Endothelial cell of umbilical vein (primary cell): ENCODE measurements at regions not wholly inside any gene's neighbourhood (a gene's known extent, or its start where the extent isn't known, plus 50 kb on each side); places are given as distances from the start of the nearest gene placed in this dataset.

Source experiments
- BruUV-seq: library from RNA; stranded (reverse); fragments of 400-500 nt; replicated peaks from 2 replicates; lab custom pipeline; 2021; lab: Mats Ljungman, UMichigan
- CTCF ChIA-PET: fragments of 300-600, 350-600 bp; sonication (Branson Sonifier 250); formaldehyde crosslinking; loops from one replicate; lab custom pipeline; 2021; ENCODE audit warnings: antibody characterized with exemption, inconsistent platforms; lab: Charles Lee
- POLR2A ChIA-PET: fragments of 300-600, 350-600 bp; sonication (Branson Sonifier 250); formaldehyde crosslinking; loops from one replicate; lab custom pipeline; 2021; ENCODE audit warnings: antibody characterized with exemption, inconsistent platforms; lab: Charles Lee
- DNase-seq: peaks from one replicate; pipeline ENCODE4 v3.0.0-alpha.2; 2011; ENCODE audit warnings: low read depth, low spot score
- FAIRE-seq: peaks from 2 replicates; lab custom pipeline; 2011; peaks lifted over from hg19 to GRCh38; lab: Jason Lieb, UNC
- H2AFZ ChIP-seq: 2 replicates; pipeline ENCODE4 v1.6.0; 2012; ENCODE audit warnings: low read depth, low read length, control low read depth, inconsistent platforms
- H3K27ac ChIP-seq: 2 replicates; pipeline ENCODE4 v1.5.1; 2011; ENCODE audit warnings: low read depth, mild to moderate bottlenecking, control low read depth, low read length, moderate library complexity; ENCODE audit not compliant: insufficient read depth
- H3K27me3 ChIP-seq, 2 experiments: 2 replicates each; pipeline versions ENCODE4 v1.6.0 to v1.6.1; 2011; ENCODE audit warnings: low read length in 2 of 2, mixed read lengths in 1 of 2; ENCODE audit not compliant: control insufficient read depth in 2 of 2, insufficient read depth in 2 of 2
- H3K36me3 ChIP-seq, 2 experiments: 2 replicates in 1 of 2; 3 replicates in 1 of 2; pipeline ENCODE4 v1.5.1; 2011; ENCODE audit warnings: low read length in 2 of 2, mild to moderate bottlenecking in 1 of 2, moderate library complexity in 1 of 2; ENCODE audit not compliant: control insufficient read depth in 2 of 2, insufficient read depth in 2 of 2; ENCODE audit errors: extremely low read depth in 1 of 2
- H3K4me1 ChIP-seq: 3 replicates; pipeline ENCODE4 v1.5.1; 2011; ENCODE audit warnings: mild to moderate bottlenecking, low read length; ENCODE audit not compliant: control insufficient read depth, insufficient read depth; ENCODE audit errors: extremely low read depth
- H3K4me2 ChIP-seq: 2 replicates; pipeline ENCODE4 v1.6.1; 2011; ENCODE audit warnings: low read length, control low read depth, mixed read lengths; ENCODE audit not compliant: insufficient read depth
- H3K4me3 ChIP-seq, 3 experiments: fragments of 200-600 bp in 1 of 3; sonication (generic), shearing (Covaris generic) in 1 of 3; replicated peaks in 1 of 3; 2 replicates each; pipeline ENCODE4 v1.5.1; 2011 to 2016; ENCODE audit warnings: control low read depth in 3 of 3, low read length in 3 of 3, mild to moderate bottlenecking in 2 of 3, inconsistent platforms in 1 of 3, low read depth in 1 of 3, moderate library complexity in 1 of 3; ENCODE audit not compliant: insufficient read depth in 1 of 3
- H3K79me2 ChIP-seq: 2 replicates; pipeline ENCODE4 v1.6.0; 2012; ENCODE audit warnings: low read length, inconsistent platforms; ENCODE audit not compliant: control insufficient read depth, insufficient read depth
- H3K9ac ChIP-seq: replicated peaks from 2 replicates; pipeline ENCODE3; 2011; ENCODE audit warnings: low read length, control low read depth; ENCODE audit not compliant: insufficient read depth; ENCODE audit errors: extremely low read depth
- H3K9me1 ChIP-seq: replicated peaks from 3 replicates; pipeline ENCODE4 v1.6.0; 2011; ENCODE audit warnings: mild to moderate bottlenecking, low read length; ENCODE audit not compliant: control insufficient read depth, insufficient read depth; ENCODE audit errors: extremely low read depth
- H3K9me3 ChIP-seq: replicated peaks from 2 replicates; pipeline ENCODE4 v1.5.1; 2012; ENCODE audit warnings: low read length, inconsistent platforms; ENCODE audit not compliant: control insufficient read depth, insufficient read depth
- H4K20me1 ChIP-seq: replicated peaks from 2 replicates; pipeline ENCODE3; 2011; ENCODE audit warnings: mild to moderate bottlenecking, low read length; ENCODE audit not compliant: control insufficient read depth, insufficient read depth; ENCODE audit errors: extremely low read depth
- EZH2 ChIP-seq: IDR thresholded peaks from 2 replicates; pipeline ENCODE4 v1.6.1; 2012; ENCODE audit warnings: borderline replicate concordance, low read depth, mild to moderate bottlenecking, moderate library complexity, low read length, inconsistent platforms; ENCODE audit not compliant: severe bottlenecking
- FOS ChIP-seq: IDR thresholded peaks from 2 replicates; pipeline ENCODE4 v1.6.1; 2011; ENCODE audit warnings: mild to moderate bottlenecking, low read length, moderate library complexity, borderline replicate concordance; ENCODE audit not compliant: insufficient read depth
- GATA2 ChIP-seq: IDR thresholded peaks from 2 replicates; pipeline ENCODE4 v1.7.0; 2011; ENCODE audit warnings: low read depth, mild to moderate bottlenecking, moderate library complexity, mixed read lengths, low read length; ENCODE audit not compliant: insufficient read length, insufficient read depth
- JUN ChIP-seq: IDR thresholded peaks from 2 replicates; pipeline ENCODE4 v1.6.1; 2011; ENCODE audit warnings: borderline replicate concordance, low read depth; ENCODE audit not compliant: insufficient read length, insufficient read depth
- MYC ChIP-seq: IDR thresholded peaks from one replicate; pipeline ENCODE4 v1.6.1; 2011; ENCODE audit warnings: mild to moderate bottlenecking, low read depth, low read length
- POLR2A ChIP-seq: IDR thresholded peaks from 2 replicates; pipeline ENCODE4 v1.6.1; 2012; ENCODE audit warnings: low read depth, mild to moderate bottlenecking, control low read depth, low read length
- POLR2AphosphoS5 ChIP-seq: IDR thresholded peaks from 2 replicates; pipeline ENCODE4 v1.6.1; 2012; ENCODE audit warnings: low read depth, mild to moderate bottlenecking, control low read depth, low read length, moderate library complexity; ENCODE audit not compliant: insufficient read depth
- dilution Hi-C: fragments of 300-500 bp; cut with MboI; formaldehyde crosslinking; loops from one replicate; pipeline ENCODE4 v1.15.0; 2019; ENCODE audit warnings: low sequenced_read_pairs; ENCODE audit not compliant: extremely low pct_ligation_motif_present
- intact Hi-C: fragments of 100-400 bp; cut with micrococcal nuclease; formaldehyde crosslinking; loops from one replicate; pipeline ENCODE4 v1.10.0; 2022
- TF ChIP-seq, protein P1 (sequence below), 2 donors: IDR thresholded peaks; 1 replicate in 1 of 2; 2 replicates in 1 of 2; pipeline ENCODE4 v1.5.1; 2011; ENCODE audit warnings: low read length in 2 of 2, mild to moderate bottlenecking in 2 of 2, moderate library complexity in 2 of 2, control low read depth in 1 of 2, inconsistent platforms in 1 of 2, low read depth in 1 of 2; ENCODE audit not compliant: insufficient read depth in 1 of 2; ENCODE audit errors: extremely low read depth in 1 of 2
- TF ChIP-seq, protein P2 (sequence below): IDR thresholded peaks from 2 replicates; pipeline ENCODE4 v1.6.1; 2011; ENCODE audit not compliant: insufficient read depth, insufficient read length

DNA sequence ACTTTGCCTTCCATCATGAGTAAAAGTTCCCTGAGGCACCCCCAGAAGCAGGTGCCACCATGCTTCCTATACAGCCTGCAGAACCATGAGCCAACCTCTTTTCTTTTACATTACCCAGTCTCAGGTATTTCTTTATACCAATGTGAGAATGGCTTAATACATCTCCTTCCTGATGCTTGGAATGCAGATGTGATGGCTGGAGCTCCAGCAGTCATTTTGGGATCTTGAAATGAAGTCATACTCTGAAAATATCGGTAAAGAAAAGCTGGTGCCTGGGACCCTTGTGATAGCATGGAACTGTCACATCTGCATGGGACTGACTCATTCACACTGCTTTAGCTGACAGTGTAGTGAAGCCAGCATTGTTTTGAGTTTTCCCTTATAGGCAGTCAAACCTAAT, 634.5 kb upstream of the NRP1 start:
- H3K9me1 ChIP-seq: no peaks in the 10 kb centered on the region
- no peak overlapping the region for H3K4me2 ChIP-seq
- no peak overlapping the region for H3K4me3 ChIP-seq
- no peaks in the 10 kb centered on the region for H4K20me1 ChIP-seq
- no TSS peak for BruUV-seq
- POLR2A ChIA-PET: no interaction called here
- no peaks in the 10 kb centered on the region for H3K4me1 ChIP-seq
- no peak overlapping the region for H3K27ac ChIP-seq
- CTCF ChIA-PET: no interaction called here
- no peaks in the 10 kb centered on the region for H3K9me3 ChIP-seq
- H3K9ac ChIP-seq: no peak overlapping the region
- intact Hi-C loops: no loop called here
- dilution Hi-C loops: no loop called here
- no peak for TF ChIP-seq JUN
- TF ChIP-seq MYC: no peak
- TF ChIP-seq FOS: no peak
- no peak for TF ChIP-seq EZH2
- TF ChIP-seq POLR2A: no peak
- TF ChIP-seq, protein P1, sequence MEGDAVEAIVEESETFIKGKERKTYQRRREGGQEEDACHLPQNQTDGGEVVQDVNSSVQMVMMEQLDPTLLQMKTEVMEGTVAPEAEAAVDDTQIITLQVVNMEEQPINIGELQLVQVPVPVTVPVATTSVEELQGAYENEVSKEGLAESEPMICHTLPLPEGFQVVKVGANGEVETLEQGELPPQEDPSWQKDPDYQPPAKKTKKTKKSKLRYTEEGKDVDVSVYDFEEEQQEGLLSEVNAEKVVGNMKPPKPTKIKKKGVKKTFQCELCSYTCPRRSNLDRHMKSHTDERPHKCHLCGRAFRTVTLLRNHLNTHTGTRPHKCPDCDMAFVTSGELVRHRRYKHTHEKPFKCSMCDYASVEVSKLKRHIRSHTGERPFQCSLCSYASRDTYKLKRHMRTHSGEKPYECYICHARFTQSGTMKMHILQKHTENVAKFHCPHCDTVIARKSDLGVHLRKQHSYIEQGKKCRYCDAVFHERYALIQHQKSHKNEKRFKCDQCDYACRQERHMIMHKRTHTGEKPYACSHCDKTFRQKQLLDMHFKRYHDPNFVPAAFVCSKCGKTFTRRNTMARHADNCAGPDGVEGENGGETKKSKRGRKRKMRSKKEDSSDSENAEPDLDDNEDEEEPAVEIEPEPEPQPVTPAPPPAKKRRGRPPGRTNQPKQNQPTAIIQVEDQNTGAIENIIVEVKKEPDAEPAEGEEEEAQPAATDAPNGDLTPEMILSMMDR (IDR thresholded peaks at IDR 0.05; ENCODE audit: extremely low read depth in 1 of 2, insufficient read depth in 1 of 2, low read depth in 1 of 2, low read length in 2 of 2): no peak
- TF ChIP-seq POLR2AphosphoS5: no peak
- TF ChIP-seq, protein P2, sequence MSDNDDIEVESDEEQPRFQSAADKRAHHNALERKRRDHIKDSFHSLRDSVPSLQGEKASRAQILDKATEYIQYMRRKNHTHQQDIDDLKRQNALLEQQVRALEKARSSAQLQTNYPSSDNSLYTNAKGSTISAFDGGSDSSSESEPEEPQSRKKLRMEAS: no peak
- no peak for TF ChIP-seq GATA2
- no peaks in the 10 kb centered on the region for H3K79me2 ChIP-seq
- no peak for DNase-seq
- no peak overlapping the region for H2AFZ ChIP-seq
- no peak for FAIRE-seq
- no peaks in the 10 kb centered on the region for H3K36me3 ChIP-seq
- H3K27me3 ChIP-seq: peaks cover 1 to 10% of the 10 kb centered on the region in 2 experiments
